ENCODE measurements at regions not wholly inside any gene's neighbourhood (a gene's known extent, or its start where the extent isn't known, plus 50 kb on each side); places are given as distances from the start of the nearest gene placed in this dataset.
"Not testable (repeated sequence)": the region's sequence is repeated elsewhere in the genome, so short reads cannot be mapped to it uniquely, and the experiment has no call there.

DNA sequence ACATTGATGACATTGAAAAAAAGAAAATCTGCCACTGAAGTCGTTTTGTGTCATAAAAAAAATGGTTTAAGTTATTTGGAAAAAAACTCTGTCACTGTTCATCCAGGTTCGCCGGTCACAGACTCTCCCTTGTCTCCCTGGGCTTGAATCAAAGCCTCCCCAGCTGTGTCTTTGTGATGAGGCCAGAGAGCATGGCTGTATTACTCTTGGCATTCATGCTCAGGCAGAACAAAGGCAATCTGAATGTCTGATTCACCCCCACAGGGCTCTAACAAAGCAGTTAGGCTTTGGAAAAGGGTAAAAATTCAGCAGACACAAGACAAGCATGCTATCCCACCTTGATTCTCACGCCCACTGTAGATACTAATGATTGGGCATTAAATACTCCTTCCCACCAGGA, 304.3 kb upstream of the PLD5 start:
- H3K4me3 Mint-ChIP-seq = no peak overlapping the region
- H3K4me1 Mint-ChIP-seq (ENCODE audit: low read depth) = no peaks in the 10 kb centered on the region
- H3K27ac Mint-ChIP-seq = no peak overlapping the region
- H3K9me3 Mint-ChIP-seq = no peaks in the 10 kb centered on the region
- DNase-seq (ENCODE audit: low spot score) = no peak
- intact Hi-C loops (cut with micrococcal nuclease) = no loop called here
- H3K36me3 Mint-ChIP-seq (ENCODE audit: low read depth) = no peaks in the 10 kb centered on the region
- H3K27me3 Mint-ChIP-seq (ENCODE audit: insufficient read depth) = no peaks in the 10 kb centered on the region

DNA sequence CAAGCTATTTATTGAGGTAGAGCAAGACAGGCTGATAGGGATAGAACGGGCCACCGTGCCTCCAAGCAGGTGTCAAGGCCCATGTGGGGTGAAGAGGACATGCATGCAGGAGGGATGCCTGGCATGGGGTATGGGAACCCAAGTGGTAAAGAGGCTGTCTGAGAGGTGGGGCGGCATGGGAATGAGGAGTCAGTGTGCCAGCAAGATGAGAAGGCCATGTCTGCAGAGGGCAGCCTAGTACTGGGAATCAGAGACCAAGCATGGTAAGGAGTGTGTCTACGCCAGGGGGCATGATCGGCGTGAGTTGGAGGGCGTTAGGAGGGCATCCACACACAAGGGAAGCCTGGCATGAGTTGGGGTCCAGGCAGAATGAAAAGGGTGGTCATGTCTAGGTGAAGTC, 303.7 kb upstream of the PLD5 start:
- Mint-ChIP-seq H3K4me3 (no peak overlapping the region), H3K27ac (no peak overlapping the region)
- intact Hi-C loops (cut with micrococcal nuclease) = no loop called here

DNA sequence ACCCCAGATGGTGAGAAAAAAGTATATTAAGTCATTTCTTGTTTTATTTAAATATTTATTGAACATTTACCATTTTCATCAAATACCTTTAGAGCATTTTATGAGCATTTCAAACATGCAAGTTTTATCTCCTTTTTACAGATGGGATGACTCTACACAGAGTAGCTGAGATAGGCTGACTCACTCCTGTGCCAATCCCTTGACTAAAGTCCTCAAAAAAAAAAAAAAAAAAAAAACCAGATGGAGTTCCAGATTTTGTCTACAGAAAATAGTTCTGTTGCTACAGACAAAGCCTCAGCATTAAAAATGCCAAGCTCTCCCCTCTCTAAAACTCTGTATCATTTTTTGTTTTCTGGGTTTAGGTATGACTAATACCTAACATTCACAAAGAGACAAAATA, 303.0 kb upstream of the PLD5 start:
- Mint-ChIP-seq H3K9me3 (no peaks in the 10 kb centered on the region), H3K4me1 (ENCODE audit: low read depth) (no peaks in the 10 kb centered on the region)

More for the DNA sequence above, 303.7 kb upstream of the PLD5 start:
- H3K27me3 Mint-ChIP-seq (ENCODE audit: insufficient read depth) = no peaks in the 10 kb centered on the region
- DNase-seq (ENCODE audit: low spot score) = no peak
- H3K36me3 Mint-ChIP-seq (ENCODE audit: low read depth) = no peaks in the 10 kb centered on the region
- no peaks in the 10 kb centered on the region for H3K9me3 Mint-ChIP-seq
- H3K4me1 Mint-ChIP-seq (ENCODE audit: low read depth) = no peaks in the 10 kb centered on the region

DNA sequence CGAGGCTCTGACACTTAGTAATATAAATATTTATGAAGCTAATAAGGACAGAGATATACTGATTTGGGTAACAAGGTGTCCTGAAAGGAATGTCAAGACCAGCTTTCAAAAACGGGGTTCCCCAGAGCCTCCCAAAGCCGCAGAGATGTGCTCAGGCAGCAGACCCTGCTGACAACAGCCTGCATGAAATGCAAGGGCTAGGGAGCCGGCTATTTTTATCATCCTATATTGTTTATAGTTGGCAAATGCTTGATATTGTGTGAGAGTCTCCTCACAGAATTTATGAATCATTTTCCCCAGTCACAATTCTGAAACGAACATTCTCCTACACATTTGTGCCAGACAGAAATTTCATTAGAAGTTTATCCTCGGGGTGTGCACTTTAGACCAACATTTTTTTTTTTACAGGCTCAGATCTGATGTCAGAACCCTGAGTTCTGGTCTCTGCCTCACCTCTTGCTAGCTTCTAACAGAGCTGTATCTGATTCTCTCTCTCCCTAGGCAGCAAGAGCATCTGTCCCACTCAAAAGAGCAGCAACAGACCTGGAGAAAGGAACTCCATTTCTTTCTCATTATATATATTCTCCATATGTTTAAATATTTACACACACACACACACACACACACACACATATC, 302.3 kb upstream of the PLD5 start:
- Mint-ChIP-seq H3K36me3 (ENCODE audit: low read depth) (no peaks in the 10 kb centered on the region), H3K27ac (no peak overlapping the region), H3K4me1 (ENCODE audit: low read depth) (no peaks in the 10 kb centered on the region), H3K4me3 (no peak overlapping the region), H3K27me3 (ENCODE audit: insufficient read depth) (no peaks in the 10 kb centered on the region), H3K9me3 (no peaks in the 10 kb centered on the region)
- no peak for DNase-seq (ENCODE audit: low spot score)
- intact Hi-C loops (cut with micrococcal nuclease) = no loop called here

More for the DNA sequence above, 303.0 kb upstream of the PLD5 start:
- Mint-ChIP-seq H3K4me3 (no peak overlapping the region), H3K27ac (no peak overlapping the region), H3K36me3 (ENCODE audit: low read depth) (no peaks in the 10 kb centered on the region), H3K27me3 (ENCODE audit: insufficient read depth) (no peaks in the 10 kb centered on the region)
- intact Hi-C loops (cut with micrococcal nuclease) = no loop called here
- DNase-seq (ENCODE audit: low spot score) = no peak

DNA sequence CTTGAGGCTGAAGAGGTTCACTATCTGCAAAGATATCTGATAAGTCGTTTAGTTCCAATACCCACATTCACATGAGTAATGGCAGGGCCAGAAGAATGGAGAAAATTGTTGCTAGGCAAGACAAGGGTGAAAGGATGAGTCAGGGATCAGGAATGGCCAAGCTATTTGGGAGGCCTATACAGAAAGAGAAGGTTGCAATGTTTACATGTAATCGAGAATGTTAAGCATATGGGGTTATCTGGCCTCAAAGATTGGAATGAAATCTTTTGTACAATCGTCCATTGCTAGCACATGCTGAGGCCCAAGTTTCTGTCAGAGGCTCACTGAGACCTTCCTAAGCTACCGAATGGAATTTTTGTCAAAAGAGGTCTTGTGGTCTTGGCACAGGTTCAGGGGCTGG, 299.9 kb upstream of the PLD5 start:
- no peaks in the 10 kb centered on the region for H3K4me1 Mint-ChIP-seq (ENCODE audit: low read depth)
- intact Hi-C loops (cut with micrococcal nuclease) = no loop called here

DNA sequence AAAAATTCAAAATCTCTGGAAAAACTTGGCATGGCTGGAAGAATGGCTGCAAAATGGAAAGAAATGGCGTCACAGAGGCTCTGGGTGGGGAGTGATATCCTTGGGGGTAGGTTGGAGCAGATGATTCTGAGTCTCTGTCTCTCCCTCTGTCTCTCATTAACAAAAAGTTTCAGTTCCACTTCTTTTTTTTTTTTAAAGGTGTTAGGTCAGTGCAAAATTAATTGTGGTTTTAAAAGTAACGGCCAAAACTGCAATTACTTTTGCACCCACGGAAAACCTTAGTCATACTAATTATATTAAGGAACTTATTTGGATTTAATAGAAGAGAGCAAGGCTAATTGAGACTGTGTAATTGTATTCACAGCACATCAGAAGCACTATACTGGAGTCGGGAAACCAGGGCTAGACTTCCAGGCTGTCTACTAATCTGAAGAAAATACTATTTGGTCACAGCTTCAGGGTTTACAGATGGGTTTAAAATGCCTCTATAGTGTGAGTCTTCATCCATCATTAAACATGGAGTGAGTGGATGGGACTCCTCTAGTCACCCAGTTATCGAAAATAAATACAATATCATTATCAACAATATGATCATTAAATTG, 289.1 kb upstream of the PLD5 start:
- intact Hi-C loops (cut with micrococcal nuclease) = no loop called here
- Mint-ChIP-seq H3K36me3 (ENCODE audit: low read depth) (no peaks in the 10 kb centered on the region), H3K9me3 (no peaks in the 10 kb centered on the region), H3K4me1 (ENCODE audit: low read depth) (no peaks in the 10 kb centered on the region), H3K27me3 (ENCODE audit: insufficient read depth) (no peaks in the 10 kb centered on the region), H3K27ac (no peak overlapping the region), H3K4me3 (no peak overlapping the region)
- DNase-seq (ENCODE audit: low spot score) = no peak

More for the DNA sequence above, 299.9 kb upstream of the PLD5 start:
- Mint-ChIP-seq H3K36me3 (ENCODE audit: low read depth) (no peaks in the 10 kb centered on the region), H3K27ac (no peak overlapping the region), H3K4me3 (no peak overlapping the region), H3K9me3 (no peaks in the 10 kb centered on the region), H3K27me3 (ENCODE audit: insufficient read depth) (no peaks in the 10 kb centered on the region)
- no peak for DNase-seq (ENCODE audit: low spot score)

DNA sequence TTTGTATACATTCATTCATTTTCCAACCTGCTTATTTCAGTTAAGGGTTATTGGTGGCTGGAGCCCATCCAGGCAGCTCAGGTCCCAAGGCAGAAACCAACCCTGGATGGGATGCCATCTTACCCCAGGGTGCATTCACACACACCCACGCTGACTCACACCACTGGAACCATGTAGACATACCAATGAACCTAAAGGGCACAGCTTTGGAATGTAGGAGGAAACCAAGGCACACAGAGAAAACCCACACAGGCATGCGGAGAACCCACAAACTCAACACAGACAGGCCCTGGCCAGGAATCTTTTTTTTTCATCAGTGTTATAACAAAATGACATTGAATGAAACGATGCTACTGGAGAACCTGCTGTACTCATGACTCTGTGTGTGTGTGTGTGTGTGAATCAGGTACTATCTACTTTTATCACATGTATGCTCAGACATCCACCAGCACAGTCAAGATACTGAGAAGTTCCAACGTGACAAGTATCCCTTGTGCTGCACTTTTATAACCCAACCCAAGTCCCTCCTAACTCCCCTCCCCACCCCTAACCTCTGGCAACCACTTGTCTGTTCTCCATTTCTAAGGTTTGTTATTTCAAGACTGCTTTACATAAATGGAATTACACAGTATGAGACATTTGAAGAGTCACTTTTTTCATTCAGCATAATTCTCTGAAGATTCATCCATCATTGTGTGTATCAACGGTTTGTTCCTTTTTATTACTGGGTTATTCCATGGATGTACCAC, 286.8 kb upstream of the PLD5 start:
- Mint-ChIP-seq H3K9me3 (no peaks in the 10 kb centered on the region), H3K27ac (no peak overlapping the region), H3K36me3 (ENCODE audit: low read depth) (no peaks in the 10 kb centered on the region), H3K4me1 (ENCODE audit: low read depth) (no peaks in the 10 kb centered on the region), H3K4me3 (no peak overlapping the region), H3K27me3 (ENCODE audit: insufficient read depth) (no peaks in the 10 kb centered on the region)
- no peak for DNase-seq (ENCODE audit: low spot score)
- intact Hi-C loops (cut with micrococcal nuclease) = no loop called here

DNA sequence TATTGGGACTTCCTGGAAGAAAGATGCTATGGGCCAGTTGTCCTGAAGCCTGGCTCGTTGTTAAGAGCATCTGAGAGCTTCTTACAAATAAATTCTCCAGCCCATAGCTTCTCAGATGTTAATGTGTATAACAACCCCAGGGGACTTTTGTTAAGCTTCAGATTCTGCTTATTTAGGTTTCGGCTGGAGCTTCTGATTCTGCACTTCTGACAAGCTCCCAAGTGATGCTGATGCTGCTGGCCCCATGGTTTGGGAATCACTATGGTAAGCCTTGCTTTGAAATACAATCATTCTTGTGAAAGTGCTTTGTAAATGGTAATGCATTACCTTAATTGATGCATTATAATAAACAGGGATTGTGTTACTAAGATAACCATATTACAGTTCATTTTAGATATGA, 281.8 kb upstream of the PLD5 start:
- Mint-ChIP-seq H3K27me3 (ENCODE audit: insufficient read depth) (no peaks in the 10 kb centered on the region), H3K4me3 (no peak overlapping the region), H3K27ac (no peak overlapping the region), H3K9me3 (no peaks in the 10 kb centered on the region), H3K36me3 (ENCODE audit: low read depth) (no peaks in the 10 kb centered on the region), H3K4me1 (ENCODE audit: low read depth) (no peaks in the 10 kb centered on the region)
- intact Hi-C loops (cut with micrococcal nuclease) = no loop called here
- no peak for DNase-seq (ENCODE audit: low spot score)

DNA sequence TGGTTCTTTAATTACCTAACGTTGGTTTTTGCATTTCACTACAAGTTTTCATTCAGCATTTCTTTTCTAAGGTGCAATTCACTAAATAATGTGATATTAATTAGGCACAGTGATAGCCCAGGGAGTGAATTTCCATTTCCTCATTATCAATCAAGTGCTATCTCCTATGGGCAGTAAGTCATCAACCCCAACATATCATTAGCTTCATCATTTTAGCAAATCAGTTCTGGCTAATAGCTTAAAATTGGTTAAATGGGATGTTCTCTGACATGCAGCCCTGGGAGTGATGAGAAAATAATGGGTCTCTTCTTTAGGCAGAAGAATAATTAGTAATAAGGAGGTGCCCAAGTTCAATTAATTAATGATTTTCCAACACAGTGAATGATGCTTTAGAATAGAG, 280.9 kb upstream of the PLD5 start:
- H3K9me3 Mint-ChIP-seq; H3K4me1 Mint-ChIP-seq (ENCODE audit: low read depth); H3K4me3 Mint-ChIP-seq; H3K27me3 Mint-ChIP-seq (ENCODE audit: insufficient read depth); H3K27ac Mint-ChIP-seq; intact Hi-C loops (cut with micrococcal nuclease); DNase-seq (ENCODE audit: low spot score); H3K36me3 Mint-ChIP-seq (ENCODE audit: low read depth): not testable (repeated sequence)

DNA sequence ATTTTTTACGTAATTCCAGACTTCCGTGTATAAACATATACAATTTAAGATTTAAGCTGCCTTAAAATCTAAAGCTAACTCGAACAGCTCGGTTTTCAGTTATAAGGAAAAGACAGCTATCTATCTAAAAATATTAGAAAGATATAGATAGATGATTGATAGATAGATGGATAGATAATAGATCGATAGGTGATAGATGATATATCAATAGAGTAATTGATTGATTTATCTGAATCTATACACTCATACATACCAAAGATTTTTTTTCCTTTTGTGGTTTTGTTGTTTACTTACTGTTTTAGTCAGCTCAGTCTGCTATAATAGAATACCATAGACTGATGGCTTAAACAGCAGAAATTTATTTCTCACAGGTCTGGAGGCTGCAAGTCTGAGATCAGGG, 278.5 kb upstream of the PLD5 start:
- Mint-ChIP-seq H3K4me1 (ENCODE audit: low read depth) (no peaks in the 10 kb centered on the region), H3K36me3 (ENCODE audit: low read depth) (no peaks in the 10 kb centered on the region), H3K9me3 (no peaks in the 10 kb centered on the region), H3K27me3 (ENCODE audit: insufficient read depth) (no peaks in the 10 kb centered on the region), H3K27ac (no peak overlapping the region), H3K4me3 (no peak overlapping the region)
- no peak for DNase-seq (ENCODE audit: low spot score)
- intact Hi-C loops (cut with micrococcal nuclease) = no loop called here

DNA sequence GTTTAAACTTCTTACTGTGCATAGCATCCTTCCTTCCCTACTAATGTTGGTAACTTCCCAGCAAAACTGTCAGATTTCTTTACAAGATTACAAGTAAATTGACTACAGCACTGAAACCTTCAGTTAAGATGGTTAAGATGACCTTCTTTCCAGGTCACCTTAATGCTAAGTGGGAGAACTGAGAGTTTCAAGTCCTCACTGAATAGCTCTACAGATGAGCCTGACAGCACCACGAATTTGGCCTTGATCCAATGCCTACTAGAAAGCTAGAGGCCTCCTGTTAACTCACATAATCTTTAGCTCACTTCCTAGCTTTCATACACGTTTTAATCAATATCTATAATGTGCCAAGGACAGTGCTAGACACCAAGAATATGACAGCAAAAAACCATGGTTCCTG, 276.0 kb upstream of the PLD5 start:
- Mint-ChIP-seq H3K9me3 (no peaks in the 10 kb centered on the region), H3K4me1 (ENCODE audit: low read depth) (no peaks in the 10 kb centered on the region), H3K36me3 (ENCODE audit: low read depth) (no peaks in the 10 kb centered on the region), H3K27me3 (ENCODE audit: insufficient read depth) (no peaks in the 10 kb centered on the region), H3K27ac (no peak overlapping the region), H3K4me3 (no peak overlapping the region)
- intact Hi-C loops (cut with micrococcal nuclease) = no loop called here
- no peak for DNase-seq (ENCODE audit: low spot score)

DNA sequence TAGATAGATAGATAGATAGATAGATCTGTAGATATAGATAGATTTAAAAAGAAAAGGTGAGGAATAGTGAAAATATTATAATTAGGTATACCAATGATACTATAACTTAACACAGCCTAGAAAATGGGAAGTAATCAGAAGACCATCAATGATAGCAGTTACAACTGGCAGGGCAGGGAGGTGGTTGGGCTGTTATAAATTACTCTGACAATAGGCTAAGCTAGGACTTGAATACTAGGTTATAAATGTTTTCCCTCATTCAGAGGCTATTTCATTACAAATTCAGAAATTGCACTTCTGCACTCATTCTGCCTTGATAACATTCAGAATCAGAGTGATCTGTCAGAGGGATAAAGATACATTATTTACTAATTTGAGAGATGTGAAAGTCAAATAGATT, 273.4 kb upstream of the PLD5 start:
- intact Hi-C loops (cut with micrococcal nuclease) = no loop called here
- no peaks in the 10 kb centered on the region for H3K27me3 Mint-ChIP-seq (ENCODE audit: insufficient read depth)

DNA sequence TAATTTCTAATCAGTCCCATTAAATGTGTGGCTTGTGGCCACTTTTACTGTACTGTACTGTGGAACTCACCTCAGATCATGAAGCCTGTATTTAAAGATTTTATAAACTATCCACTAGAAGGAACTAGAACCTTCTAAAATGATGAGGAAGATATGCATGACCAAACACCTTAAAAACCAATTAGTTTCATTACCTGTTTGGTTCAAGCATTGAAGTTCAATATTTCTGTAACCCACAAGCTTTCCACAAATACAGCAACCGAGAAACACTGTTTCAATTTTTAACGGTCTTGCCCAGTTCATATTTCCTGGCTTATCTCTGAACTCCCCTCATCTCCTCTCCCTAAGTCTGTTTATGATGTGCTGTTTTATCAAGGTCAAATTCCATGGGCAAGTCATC, 264.3 kb upstream of the PLD5 start:
- H3K27me3 Mint-ChIP-seq (ENCODE audit: insufficient read depth) = peaks cover 3% of the 10 kb centered on the region
- DNase-seq (ENCODE audit: low spot score) = no peak
- no peak overlapping the region for H3K27ac Mint-ChIP-seq
- intact Hi-C loops (cut with micrococcal nuclease) = no loop called here
- H3K4me3 Mint-ChIP-seq = no peak overlapping the region
- H3K36me3 Mint-ChIP-seq (ENCODE audit: low read depth) = no peaks in the 10 kb centered on the region
- no peaks in the 10 kb centered on the region for H3K9me3 Mint-ChIP-seq
- H3K4me1 Mint-ChIP-seq (ENCODE audit: low read depth) = no peaks in the 10 kb centered on the region

More for the DNA sequence above, 273.4 kb upstream of the PLD5 start:
- Mint-ChIP-seq H3K4me3 (no peak overlapping the region), H3K9me3 (no peaks in the 10 kb centered on the region), H3K4me1 (ENCODE audit: low read depth) (no peaks in the 10 kb centered on the region), H3K27ac (no peak overlapping the region), H3K36me3 (ENCODE audit: low read depth) (no peaks in the 10 kb centered on the region)
- no peak for DNase-seq (ENCODE audit: low spot score)

Data from activated T-helper 1 cell treated with anti-CD3 and anti-CD28 coated beads, Interleukin-12 subunit alpha, Interleukin-12 subunit beta, Interleukin-2, Interleukin-4 antibody, amounts not matched to agents 30 ng/mL and 10 ng/mL and 1 ng/mL, durations not matched to agents 14 hours and 24 hours and 36 hours (primary cell).